OCI-LY7 (cell line): ENCODE measurements at regions not wholly inside any gene's neighbourhood (a gene's known extent, or its start where the extent isn't known, plus 50 kb on each side); places are given as distances from the start of the nearest gene placed in this dataset.
"Not testable (repeated sequence)": the region's sequence is repeated elsewhere in the genome, so short reads cannot be mapped to it uniquely, and the experiment has no call there.

Experiments
- BruUV-seq: library from RNA; stranded (reverse); fragments of 400-500 nt; replicated peaks from 2 replicates; lab custom pipeline; 2021; lab: Mats Ljungman, UMichigan
- CTCF ChIA-PET: fragments of 300-600 bp; sonication (Branson Sonifier 250); formaldehyde crosslinking; loops from one replicate; lab custom pipeline; 2022; ENCODE audit warnings: antibody characterized with exemption; ENCODE audit not compliant: unreplicated experiment; lab: Charles Lee
- POLR2A ChIA-PET: fragments of 300-600 bp; sonication (Branson Sonifier 250); formaldehyde crosslinking; loops from one replicate; lab custom pipeline; 2022; ENCODE audit warnings: antibody characterized with exemption; lab: Charles Lee
- DNase-seq: peaks from one replicate; pipeline ENCODE4 v3.0.0-alpha.2; 2015; ENCODE audit warnings: low spot score
- H2AFZ ChIP-seq: fragments of 200-600 bp; sonication (generic), shearing (Covaris generic); 2 replicates; pipeline ENCODE4 v1.6.1; 2014; ENCODE audit warnings: mild to moderate bottlenecking, antibody characterized with exemption, low read length, moderate library complexity
- H3K27ac ChIP-seq: fragments of 200-600 bp; sonication (generic); 2 replicates; pipeline ENCODE4 v1.5.1; 2014; ENCODE audit warnings: mixed run types, low read depth, mild to moderate bottlenecking, moderate library complexity, low read length, inconsistent platforms; ENCODE audit not compliant: poor library complexity, severe bottlenecking
- H3K36me3 ChIP-seq: fragments of 200-600 bp; sonication (generic); 2 replicates; pipeline ENCODE4 v1.6.1; 2014; ENCODE audit warnings: mild to moderate bottlenecking, antibody characterized with exemption, low read length, moderate library complexity, mixed read lengths; ENCODE audit not compliant: insufficient read depth
- H3K4me1 ChIP-seq: fragments of 200-600 bp; sonication (generic); 2 replicates; pipeline ENCODE4 v1.5.1; 2014; ENCODE audit warnings: mild to moderate bottlenecking, low read length; ENCODE audit not compliant: insufficient read depth, poor library complexity, severe bottlenecking
- H3K4me2 ChIP-seq: fragments of 200-600 bp; sonication (generic); 2 replicates; pipeline ENCODE4 v1.6.1; 2014; ENCODE audit warnings: mild to moderate bottlenecking, low read length
- H3K4me3 ChIP-seq: fragments of 200-600 bp; sonication (generic); 2 replicates; pipeline ENCODE4 v1.5.1; 2014; ENCODE audit warnings: mild to moderate bottlenecking, low read depth, low read length; ENCODE audit not compliant: poor library complexity, severe bottlenecking
- H3K79me2 ChIP-seq: fragments of 200-600 bp; sonication (generic); 2 replicates; pipeline ENCODE4 v1.6.1; 2016; ENCODE audit warnings: low read depth, mild to moderate bottlenecking, low read length, moderate library complexity, mixed read lengths; ENCODE audit not compliant: insufficient read depth
- H3K9me2 ChIP-seq: fragments of 200-600 bp; sonication (generic); 2 replicates; pipeline ENCODE4 v1.6.1; 2016; ENCODE audit warnings: mild to moderate bottlenecking, low read length, mixed read lengths; ENCODE audit not compliant: insufficient read depth
- H3K9me3 ChIP-seq: fragments of 200-600 bp; sonication (generic); 2 replicates; pipeline ENCODE4 v1.6.1; 2014; ENCODE audit warnings: mild to moderate bottlenecking, mixed run types, low read length, mixed read lengths
- H4K20me1 ChIP-seq: fragments of 200-600 bp; sonication (generic); 2 replicates; pipeline ENCODE4 v1.6.1; 2014; ENCODE audit warnings: mild to moderate bottlenecking, antibody characterized with exemption, low read length, moderate library complexity, mixed read lengths; ENCODE audit not compliant: insufficient read depth
- intact Hi-C: fragments of 100-400 bp; cut with micrococcal nuclease; formaldehyde crosslinking; loops from one replicate; pipeline ENCODE4 v1.10.0; 2022; ENCODE audit not compliant: unreplicated experiment

- H3K9me3 ChIP-seq, CTCF ChIA-PET, BruUV-seq, H3K4me1 ChIP-seq, H4K20me1 ChIP-seq, H3K9me2 ChIP-seq, H3K4me2 ChIP-seq, H3K36me3 ChIP-seq, H3K4me3 ChIP-seq, H3K79me2 ChIP-seq, POLR2A ChIA-PET, DNase-seq, intact Hi-C loops, H3K27ac ChIP-seq, H2AFZ ChIP-seq: not testable (repeated sequence)
Measured at GRCh38 chr21:6481116-6481515, 4040.3 kb upstream of the TPTE start.

GRCh38 chr21:6482616-6483015 is 4038.8 kb upstream of the TPTE start:
- H3K9me2 ChIP-seq, BruUV-seq, H3K4me3 ChIP-seq, H3K79me2 ChIP-seq, intact Hi-C loops, CTCF ChIA-PET, H3K4me1 ChIP-seq, H3K27ac ChIP-seq, DNase-seq, H2AFZ ChIP-seq, POLR2A ChIA-PET, H3K4me2 ChIP-seq, H4K20me1 ChIP-seq, H3K9me3 ChIP-seq, H3K36me3 ChIP-seq: not testable (repeated sequence)

GRCh38 chr21:6483645-6484044 is 4037.7 kb upstream of the TPTE start:
- POLR2A ChIA-PET, H3K4me2 ChIP-seq, H2AFZ ChIP-seq, H3K9me3 ChIP-seq, H3K9me2 ChIP-seq, H3K79me2 ChIP-seq, H3K36me3 ChIP-seq, CTCF ChIA-PET, H3K27ac ChIP-seq, BruUV-seq, DNase-seq, intact Hi-C loops, H3K4me1 ChIP-seq, H3K4me3 ChIP-seq, H4K20me1 ChIP-seq: not testable (repeated sequence)

- H3K4me2 ChIP-seq, H3K9me3 ChIP-seq, BruUV-seq, H3K9me2 ChIP-seq, H3K4me3 ChIP-seq, H3K36me3 ChIP-seq, H3K79me2 ChIP-seq, H4K20me1 ChIP-seq, DNase-seq, H2AFZ ChIP-seq, H3K27ac ChIP-seq, POLR2A ChIA-PET, CTCF ChIA-PET, H3K4me1 ChIP-seq, intact Hi-C loops: not testable (repeated sequence)
Measured at GRCh38 chr21:6486821-6487220, 4034.6 kb upstream of the TPTE start.

GRCh38 chr21:6492691-6493090 is 4028.7 kb upstream of the TPTE start:
- H3K79me2 ChIP-seq, H3K4me2 ChIP-seq, CTCF ChIA-PET, H3K9me3 ChIP-seq, intact Hi-C loops, H3K4me3 ChIP-seq, BruUV-seq, H4K20me1 ChIP-seq, H3K27ac ChIP-seq, H3K9me2 ChIP-seq, H3K4me1 ChIP-seq, H3K36me3 ChIP-seq, DNase-seq, H2AFZ ChIP-seq, POLR2A ChIA-PET: not testable (repeated sequence)

GRCh38 chr21:6493957-6494356 is 4027.4 kb upstream of the TPTE start:
- POLR2A ChIA-PET, BruUV-seq, CTCF ChIA-PET, H3K9me2 ChIP-seq, H3K4me3 ChIP-seq, H3K36me3 ChIP-seq, intact Hi-C loops, H4K20me1 ChIP-seq, DNase-seq, H2AFZ ChIP-seq, H3K79me2 ChIP-seq, H3K4me2 ChIP-seq, H3K4me1 ChIP-seq, H3K27ac ChIP-seq, H3K9me3 ChIP-seq: not testable (repeated sequence)

GRCh38 chr21:6496356-6496755 is 4025.0 kb upstream of the TPTE start:
- POLR2A ChIA-PET, DNase-seq, H3K4me1 ChIP-seq, H3K4me2 ChIP-seq, intact Hi-C loops, H3K79me2 ChIP-seq, CTCF ChIA-PET, H4K20me1 ChIP-seq, H3K27ac ChIP-seq, H3K9me2 ChIP-seq, H3K36me3 ChIP-seq, H3K9me3 ChIP-seq, H3K4me3 ChIP-seq, BruUV-seq, H2AFZ ChIP-seq: not testable (repeated sequence)
